ENCODE measurements at regions not wholly inside any gene's neighbourhood (a gene's known extent, or its start where the extent isn't known, plus 50 kb on each side); places are given as distances from the start of the nearest gene placed in this dataset.
A peak's percentile ranks its signal among the peaks of the same experiment; 100 is the strongest.

GRCh38 chr3:139119331-139120025 is 74.8 kb upstream of the PRR23C start:
- Histone ChIP-seq H2AFZ (ENCODE audit: low read length) (no peak overlapping the region), H3K4me2 (ENCODE audit: extremely low read depth, insufficient read depth, low read length) (no peak overlapping the region), H3K4me1 (ENCODE audit: control insufficient read depth, extremely low read depth, insufficient read depth, low read length) (peaks cover 21% of the 10 kb centered on the region), H3K79me2 (ENCODE audit: control insufficient read depth, insufficient read depth, low read length) (no peaks in the 10 kb centered on the region), H3K27me3 (ENCODE audit: control insufficient read depth, insufficient read depth, low read length) (no peaks in the 10 kb centered on the region), H3K4me3 (replicated peaks in 1 of 4; ENCODE audit: control extremely low read depth in 1 of 4, insufficient read depth in 1 of 4, low read depth in 3 of 4, low read length in 4 of 4) (no peak overlapping the region), H3K9me3 (ENCODE audit: control insufficient read depth, insufficient read depth, low read depth, low read length) (no peaks in the 10 kb centered on the region), H3K9ac (ENCODE audit: insufficient read depth, low read length) (no peak overlapping the region), H4K20me1 (ENCODE audit: control insufficient read depth, extremely low read depth, insufficient read depth, low read length) (no peaks in the 10 kb centered on the region), H3K36me3 (ENCODE audit: control insufficient read depth, insufficient read depth, low read length) (no peaks in the 10 kb centered on the region), H3K27ac (ENCODE audit: insufficient read depth, low read length) (no peak overlapping the region)
- TF ChIP-seq CTCF (conservative IDR thresholded peaks at IDR 0.05 in 1 of 2, IDR thresholded peaks at IDR 0.05 in 1 of 2; ENCODE audit: low read depth in 1 of 2, low read length in 2 of 2) (no peak), EZH2 (IDR thresholded peaks at IDR 0.05; ENCODE audit: low read length, missing control alignments) (no peak)
- no peak for DNase-seq (ENCODE audit: low read depth in 2 of 2)

DNA sequence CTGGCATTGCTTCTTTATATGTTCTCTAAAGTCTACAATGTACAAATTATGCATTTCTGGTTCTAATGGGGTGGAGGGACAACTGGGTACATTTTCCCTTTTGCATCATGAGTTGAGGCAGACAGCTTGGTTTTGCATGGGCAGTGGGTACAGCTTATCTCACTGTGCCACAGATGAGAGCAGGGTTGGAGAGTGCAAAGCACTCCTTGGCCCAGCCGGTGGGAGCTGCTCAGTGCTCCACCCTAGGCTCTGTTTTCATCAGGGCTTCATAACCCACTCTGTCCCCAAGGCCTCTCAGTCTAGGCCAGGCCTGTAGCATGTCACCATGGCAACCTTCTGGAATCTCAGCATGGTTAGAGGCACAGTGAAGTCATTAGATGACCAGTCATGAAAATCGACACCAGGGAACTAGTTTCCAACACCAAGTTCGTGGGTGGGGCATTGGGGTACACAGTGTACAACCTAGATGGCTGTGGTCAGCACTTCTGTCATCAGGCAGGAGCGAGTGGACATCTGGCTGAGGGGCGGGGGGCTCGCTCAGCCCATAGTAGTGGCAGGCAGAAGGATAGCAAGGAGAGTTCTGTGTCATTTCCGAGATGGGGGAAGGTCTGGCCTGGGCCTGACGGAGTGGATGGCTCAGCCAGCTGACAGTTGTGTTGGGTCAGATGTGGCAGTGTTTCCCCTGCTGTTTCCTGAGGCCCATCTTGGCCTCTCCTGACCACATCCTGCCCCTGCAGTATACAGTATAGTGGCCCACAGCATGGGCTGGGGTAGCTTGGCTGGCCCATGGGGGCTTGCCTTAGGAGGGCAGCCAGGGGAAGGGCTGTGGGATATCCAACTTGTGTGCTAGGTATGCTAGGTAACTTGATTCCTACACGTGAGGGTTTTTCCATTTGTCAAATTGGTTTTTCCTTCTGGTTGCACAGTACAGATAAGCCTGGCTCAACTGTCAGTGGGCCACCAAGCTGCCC is 75.7 kb upstream of the PRR23C start:
- H3K4me1 ChIP-seq (ENCODE audit: control insufficient read depth, extremely low read depth, insufficient read depth, low read length), result peaks cover 21% of the 10 kb centered on the region

More for the DNA sequence above, 75.7 kb upstream of the PRR23C start:
- Histone ChIP-seq H3K27ac (ENCODE audit: insufficient read depth, low read length) (peak overlapping the region; percentile 27), H3K36me3 (ENCODE audit: control insufficient read depth, insufficient read depth, low read length) (no peaks in the 10 kb centered on the region), H3K9me3 (ENCODE audit: control insufficient read depth, insufficient read depth, low read depth, low read length) (no peaks in the 10 kb centered on the region), H3K4me3 (replicated peaks in 1 of 4; ENCODE audit: control extremely low read depth in 1 of 4, insufficient read depth in 1 of 4, low read depth in 3 of 4, low read length in 4 of 4) (no peak overlapping the region), H3K79me2 (ENCODE audit: control insufficient read depth, insufficient read depth, low read length) (no peaks in the 10 kb centered on the region), H2AFZ (ENCODE audit: low read length) (no peak overlapping the region), H3K27me3 (ENCODE audit: control insufficient read depth, insufficient read depth, low read length) (no peaks in the 10 kb centered on the region), H3K4me2 (ENCODE audit: extremely low read depth, insufficient read depth, low read length) (peak overlapping the region; percentile 8), H4K20me1 (ENCODE audit: control insufficient read depth, extremely low read depth, insufficient read depth, low read length) (no peaks in the 10 kb centered on the region), H3K9ac (ENCODE audit: insufficient read depth, low read length) (no peak overlapping the region)
- peak; percentile 70 to 93 for DNase-seq (ENCODE audit: low read depth in 2 of 2)
- TF ChIP-seq CTCF (conservative IDR thresholded peaks at IDR 0.05 in 1 of 2, IDR thresholded peaks at IDR 0.05 in 1 of 2; ENCODE audit: low read depth in 1 of 2, low read length in 2 of 2), result no peak
- TF ChIP-seq EZH2 (IDR thresholded peaks at IDR 0.05; ENCODE audit: low read length, missing control alignments), result no peak

All from fibroblast of lung (primary cell).